Hepatocyte (in vitro differentiated cells): ENCODE measurements at regions not wholly inside any gene's neighbourhood (a gene's known extent, or its start where the extent isn't known, plus 50 kb on each side); places are given as distances from the start of the nearest gene placed in this dataset.

ENCODE experiments used
- DNase-seq: peaks from one replicate; pipeline ENCODE4 v3.0.0-alpha.2; 2016; ENCODE audit warnings: low spot score
- H2AFZ ChIP-seq: fragments of 200-600 bp; sonication (generic); 2 replicates; pipeline ENCODE4 v1.6.0; 2016; ENCODE audit warnings: antibody characterized with exemption, mild to moderate bottlenecking
- H3K27ac ChIP-seq: fragments of 200-600 bp; sonication (generic); 2 replicates; pipeline ENCODE4 v1.5.1; 2016; ENCODE audit warnings: mild to moderate bottlenecking
- H3K27me3 ChIP-seq: fragments of 200-600 bp; sonication (generic); 2 replicates; pipeline ENCODE4 v1.6.1; 2016
- H3K36me3 ChIP-seq: fragments of 200-600 bp; sonication (generic); replicated peaks from 2 replicates; pipeline ENCODE4 v1.5.1; 2016; ENCODE audit warnings: low read depth; ENCODE audit not compliant: insufficient read depth
- H3K4me1 ChIP-seq: fragments of 200-600 bp; sonication (generic); 2 replicates; pipeline ENCODE4 v1.5.1; 2016; ENCODE audit warnings: mild to moderate bottlenecking, moderate library complexity; ENCODE audit not compliant: insufficient read depth
- H3K4me2 ChIP-seq: fragments of 200-600 bp; sonication (generic); 2 replicates; pipeline ENCODE4 v1.6.0; 2016
- H3K4me3 ChIP-seq: fragments of 200-600 bp; sonication (generic); 2 replicates; pipeline ENCODE4 v1.5.1; 2016; ENCODE audit warnings: mild to moderate bottlenecking
- H3K79me2 ChIP-seq: fragments of 200-600 bp; sonication (generic); 2 replicates; pipeline ENCODE4 v1.6.0; 2017; ENCODE audit warnings: mild to moderate bottlenecking
- H3K9me2 ChIP-seq: fragments of 200-600 bp; sonication (generic); replicated peaks from 2 replicates; pipeline ENCODE4 v1.6.0; 2017; ENCODE audit warnings: mild to moderate bottlenecking; ENCODE audit not compliant: insufficient read depth
- H3K9me3 ChIP-seq: fragments of 200-600 bp; sonication (generic); 2 replicates; pipeline ENCODE4 v1.5.1; 2016; ENCODE audit warnings: low read depth, mild to moderate bottlenecking
- H4K20me1 ChIP-seq: fragments of 200-600 bp; sonication (generic); 2 replicates; pipeline ENCODE4 v1.6.0; 2016; ENCODE audit warnings: mild to moderate bottlenecking; ENCODE audit not compliant: insufficient read depth, poor library complexity, severe bottlenecking
- EZH2 ChIP-seq: fragments of 200-600 bp; sonication (generic); IDR thresholded peaks from 2 replicates; pipeline ENCODE4 v1.6.1; 2016; ENCODE audit warnings: antibody characterized with exemption, mild to moderate bottlenecking, borderline replicate concordance
- EZH2phosphoT487 ChIP-seq: fragments of 200-600 bp; sonication (generic); IDR thresholded peaks from one replicate; pipeline ENCODE4 v1.6.1; 2018; ENCODE audit warnings: antibody characterized with exemption, mild to moderate bottlenecking, low read depth, moderate library complexity; ENCODE audit not compliant: unreplicated experiment, severe bottlenecking
- WGBS: methylation state at CpG from one replicate; pipeline ENCODE4 v1.1.6; 2016; ENCODE audit warnings: low lambda C conversion rate; ENCODE audit errors: missing lambda C conversion rate; 5-methylcytosine and 5-hydroxymethylcytosine counted together
- TF ChIP-seq, protein P1 (sequence below): fragments of 200-600 bp; sonication (generic); IDR thresholded peaks from 2 replicates; pipeline ENCODE4 v1.5.1; 2016; ENCODE audit warnings: antibody characterized with exemption, mild to moderate bottlenecking; ENCODE audit not compliant: poor library complexity

DNA sequence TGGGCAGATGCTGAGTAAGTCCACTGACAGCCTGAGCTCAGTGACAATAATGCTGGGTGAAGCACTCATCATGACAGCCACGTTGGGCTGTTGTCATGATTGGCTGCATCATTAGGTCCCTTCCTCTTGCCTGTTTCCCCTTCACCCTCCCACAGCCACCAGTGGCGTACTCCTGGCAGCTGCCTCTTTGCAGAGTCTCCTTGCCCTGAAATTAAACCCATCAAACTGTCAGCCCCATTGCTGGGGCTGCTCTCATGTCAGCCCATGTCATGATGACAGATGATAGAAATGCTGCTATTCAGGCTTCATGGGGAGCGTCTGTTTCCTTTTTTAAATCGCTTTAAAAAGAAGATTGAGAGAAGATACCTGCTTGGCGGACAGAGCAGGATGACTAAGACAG is 327.4 kb downstream of the AGTPBP1 start:
- H3K9me2 ChIP-seq, result no peaks in the 10 kb centered on the region
- H3K36me3 ChIP-seq, result no peaks in the 10 kb centered on the region
- H2AFZ ChIP-seq, result no peak overlapping the region
- H3K4me2 ChIP-seq, result no peak overlapping the region
- 71% methylated on average over 5 of the region's 5 CpGs for WGBS
- H3K9me3 ChIP-seq, result no peaks in the 10 kb centered on the region
- no peaks in the 10 kb centered on the region for H3K27me3 ChIP-seq
- TF ChIP-seq, protein P1, sequence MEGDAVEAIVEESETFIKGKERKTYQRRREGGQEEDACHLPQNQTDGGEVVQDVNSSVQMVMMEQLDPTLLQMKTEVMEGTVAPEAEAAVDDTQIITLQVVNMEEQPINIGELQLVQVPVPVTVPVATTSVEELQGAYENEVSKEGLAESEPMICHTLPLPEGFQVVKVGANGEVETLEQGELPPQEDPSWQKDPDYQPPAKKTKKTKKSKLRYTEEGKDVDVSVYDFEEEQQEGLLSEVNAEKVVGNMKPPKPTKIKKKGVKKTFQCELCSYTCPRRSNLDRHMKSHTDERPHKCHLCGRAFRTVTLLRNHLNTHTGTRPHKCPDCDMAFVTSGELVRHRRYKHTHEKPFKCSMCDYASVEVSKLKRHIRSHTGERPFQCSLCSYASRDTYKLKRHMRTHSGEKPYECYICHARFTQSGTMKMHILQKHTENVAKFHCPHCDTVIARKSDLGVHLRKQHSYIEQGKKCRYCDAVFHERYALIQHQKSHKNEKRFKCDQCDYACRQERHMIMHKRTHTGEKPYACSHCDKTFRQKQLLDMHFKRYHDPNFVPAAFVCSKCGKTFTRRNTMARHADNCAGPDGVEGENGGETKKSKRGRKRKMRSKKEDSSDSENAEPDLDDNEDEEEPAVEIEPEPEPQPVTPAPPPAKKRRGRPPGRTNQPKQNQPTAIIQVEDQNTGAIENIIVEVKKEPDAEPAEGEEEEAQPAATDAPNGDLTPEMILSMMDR, result no peak
- no peak for TF ChIP-seq EZH2
- no peaks in the 10 kb centered on the region for H3K79me2 ChIP-seq
- no peaks in the 10 kb centered on the region for H3K4me1 ChIP-seq
- no peak for DNase-seq
- H3K4me3 ChIP-seq, result no peak overlapping the region
- no peaks in the 10 kb centered on the region for H4K20me1 ChIP-seq
- no peak overlapping the region for H3K27ac ChIP-seq

DNA sequence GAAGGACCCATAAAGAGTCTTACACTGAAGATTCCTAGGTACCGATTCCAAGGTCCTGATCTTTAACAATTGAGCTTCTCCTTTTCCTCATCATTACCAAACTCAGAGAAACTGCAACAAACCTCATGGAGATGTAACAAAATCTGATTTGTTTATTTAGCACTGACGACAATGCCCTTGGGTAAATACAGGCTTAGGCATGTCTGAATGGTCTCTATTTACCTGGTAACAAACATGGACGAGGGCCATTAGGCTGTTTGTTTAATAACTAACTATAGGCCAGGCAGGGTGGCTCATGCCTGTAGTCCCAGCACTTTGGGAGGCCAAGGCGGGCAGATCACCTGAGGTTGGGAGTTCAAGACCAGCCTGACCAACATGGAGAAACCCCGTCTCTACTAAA is 333.3 kb downstream of the AGTPBP1 start:
- Histone ChIP-seq H3K4me3 (no peak overlapping the region), H3K9me2 (no peaks in the 10 kb centered on the region), H3K36me3 (no peaks in the 10 kb centered on the region), H3K4me2 (no peak overlapping the region), H3K27me3 (no peaks in the 10 kb centered on the region), H2AFZ (no peak overlapping the region), H3K9me3 (no peaks in the 10 kb centered on the region), H3K27ac (no peak overlapping the region), H4K20me1 (no peaks in the 10 kb centered on the region), H3K4me1 (no peaks in the 10 kb centered on the region), H3K79me2 (no peaks in the 10 kb centered on the region)
- no peak for DNase-seq
- TF ChIP-seq, protein P1, result no peak
- TF ChIP-seq EZH2phosphoT487, result no peak
- no peak for TF ChIP-seq EZH2
- 72% methylated on average over 5 of the region's 5 CpGs for WGBS

DNA sequence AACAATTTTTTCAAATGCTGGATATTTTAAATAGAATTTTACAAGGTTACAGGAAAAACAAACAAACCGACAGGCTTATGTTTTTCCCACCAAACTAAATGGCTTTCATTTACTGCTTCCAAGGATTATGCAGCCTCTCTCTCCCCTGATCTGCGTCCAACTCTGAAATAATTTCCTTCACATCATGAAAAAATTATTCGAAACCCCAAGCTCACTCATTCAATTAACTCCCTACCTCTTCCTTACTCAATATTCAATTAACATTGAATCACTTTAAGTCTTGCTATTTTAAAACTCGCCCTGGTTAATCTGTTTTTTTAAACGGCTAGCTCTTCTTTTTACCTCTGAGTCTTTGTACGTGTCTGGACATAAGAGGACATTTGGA is 336.2 kb downstream of the AGTPBP1 start:
- TF ChIP-seq EZH2, result no peak
- TF ChIP-seq, protein P1, result no peak
- no peak for TF ChIP-seq EZH2phosphoT487
- Histone ChIP-seq H3K4me3 (no peak overlapping the region), H3K4me1 (peaks cover 5% of the 10 kb centered on the region), H3K79me2 (no peaks in the 10 kb centered on the region), H2AFZ (no peak overlapping the region), H3K27me3 (no peaks in the 10 kb centered on the region), H3K4me2 (no peak overlapping the region), H3K9me3 (no peaks in the 10 kb centered on the region), H3K27ac (no peak overlapping the region), H3K9me2 (no peaks in the 10 kb centered on the region), H3K36me3 (no peaks in the 10 kb centered on the region), H4K20me1 (no peaks in the 10 kb centered on the region)
- 77% methylated on average over 6 of the region's 6 CpGs for WGBS
- DNase-seq, result no peak

DNA sequence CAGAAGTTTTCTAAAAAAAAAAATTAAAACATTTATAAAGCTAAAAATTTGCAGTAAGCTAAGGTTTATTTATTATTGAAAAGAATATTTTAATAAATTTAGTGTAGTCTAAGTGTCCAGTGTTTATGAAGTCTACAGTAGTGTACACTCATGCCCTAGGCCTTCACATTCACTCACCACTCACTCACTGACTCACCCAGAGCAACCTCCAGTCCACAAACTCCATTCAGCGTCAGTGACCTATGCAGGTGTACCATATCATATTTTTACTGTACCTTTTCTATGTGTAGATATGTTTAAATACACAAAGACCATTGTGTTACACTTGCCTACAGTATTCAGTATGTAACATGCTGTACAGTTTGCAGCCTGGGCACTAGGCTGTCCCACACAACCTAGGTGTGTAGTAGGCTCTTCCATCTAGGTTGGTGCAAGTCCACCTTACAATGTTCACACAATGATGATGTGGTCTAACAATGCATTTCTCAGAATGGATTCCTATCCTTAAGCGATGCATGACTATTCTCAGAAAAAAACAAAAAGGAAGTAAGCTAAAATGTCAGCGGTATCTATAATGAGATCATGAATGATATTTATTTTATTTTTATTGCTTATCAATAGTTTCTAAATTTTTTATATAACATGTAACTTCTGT is 336.7 kb downstream of the AGTPBP1 start:
- Histone ChIP-seq H3K27me3 (no peaks in the 10 kb centered on the region), H3K9me3 (no peaks in the 10 kb centered on the region), H3K4me3 (no peak overlapping the region), H3K4me1 (peaks cover 5% of the 10 kb centered on the region), H3K4me2 (no peak overlapping the region), H4K20me1 (no peaks in the 10 kb centered on the region), H3K79me2 (no peaks in the 10 kb centered on the region), H3K36me3 (no peaks in the 10 kb centered on the region), H3K27ac (no peak overlapping the region), H2AFZ (no peak overlapping the region), H3K9me2 (no peaks in the 10 kb centered on the region)
- no peak for TF ChIP-seq EZH2
- TF ChIP-seq, protein P1, result no peak
- TF ChIP-seq EZH2phosphoT487, result no peak
- DNase-seq, result no peak
- 80% methylated on average over 3 of the region's 3 CpGs for WGBS
